K562 (cell line): ENCODE measurements at regions not wholly inside any gene's neighbourhood (a gene's known extent, or its start where the extent isn't known, plus 50 kb on each side); places are given as distances from the start of the nearest gene placed in this dataset.

ENCODE experiments used
- ATAC-seq: fragments of 200-7000 bp; cut with Tn5 transposase; 3 replicates; pipeline ENCODE4 v1.9.1; 2020; ENCODE audit warnings: moderate library complexity
- BruUV-seq: library from RNA; stranded (reverse); fragments of 400-500 nt; replicated peaks from 2 replicates; lab custom pipeline; 2021; lab: Mats Ljungman, UMichigan
- CTCF ChIA-PET: fragments of 300-600 bp; formaldehyde crosslinking; extraction: SDS; loops from one replicate; lab custom pipeline; 2021; ENCODE audit warnings: low intra/inter-chr PET ratio; lab: Yijun Ruan, JAX
- POLR2A ChIA-PET: fragments of 300-600, 350-650 bp; sonication (Branson Sonifier 250); formaldehyde crosslinking; extraction: SDS; loops from one replicate; lab custom pipeline; 2021; ENCODE audit warnings: antibody characterized with exemption, inconsistent platforms; lab: Yijun Ruan, JAX
- DNase-seq, 4 experiments: peaks; one replicate each; pipeline versions ENCODE4 v3.0.0 to v3.0.0-alpha.2; 2011 to 2018; ENCODE audit warnings: low spot score in 3 of 4, mixed read lengths in 3 of 4; ENCODE audit errors: extremely low read depth in 1 of 4
- FAIRE-seq: peaks from 2 replicates; lab custom pipeline; 2011; peaks lifted over from hg19 to GRCh38; lab: Jason Lieb, UNC
- H2AFZ ChIP-seq: 2 replicates; pipeline ENCODE4 v1.6.0; 2011; ENCODE audit warnings: low read depth, low read length, control low read depth, inconsistent platforms
- H3K27ac ChIP-seq: fragments of 200-600 bp; 3 replicates; pipeline ENCODE4 v1.8.0; 2011; ENCODE audit warnings: low read depth, mild to moderate bottlenecking, control low read depth, inconsistent platforms, low read length, moderate library complexity, mixed read lengths; ENCODE audit errors: extremely low read depth
- H3K27me3 ChIP-seq, 2 experiments: fragments of 300-600 bp in 1 of 2; 2 replicates in 1 of 2; 3 replicates in 1 of 2; pipeline versions ENCODE4 v1.6.0 to v1.8.0; 2011; ENCODE audit warnings: inconsistent platforms in 2 of 2, low read length in 2 of 2, mild to moderate bottlenecking in 1 of 2, mixed read lengths in 1 of 2, moderate library complexity in 1 of 2; ENCODE audit not compliant: control insufficient read depth in 2 of 2, insufficient read depth in 2 of 2
- H3K36me3 ChIP-seq: fragments of 300-600 bp; 3 replicates; pipeline ENCODE4 v1.8.0; 2011; ENCODE audit warnings: mild to moderate bottlenecking, low read length, inconsistent platforms; ENCODE audit not compliant: control insufficient read depth, insufficient read depth
- H3K4me1 ChIP-seq, 2 experiments: fragments of 200-600 bp in 1 of 2; replicated peaks in 1 of 2; 2 replicates in 1 of 2; 3 replicates in 1 of 2; pipeline versions ENCODE4 v1.5.1 to v1.8.0; 2011; ENCODE audit warnings: inconsistent platforms in 2 of 2, low read length in 2 of 2, mild to moderate bottlenecking in 1 of 2, mixed read lengths in 1 of 2, moderate library complexity in 1 of 2; ENCODE audit not compliant: control insufficient read depth in 2 of 2, insufficient read depth in 2 of 2
- H3K4me2 ChIP-seq: 2 replicates; pipeline ENCODE4 v1.6.1; 2011; ENCODE audit warnings: low read length, control low read depth, inconsistent platforms, mixed read lengths; ENCODE audit not compliant: insufficient read depth
- H3K4me3 ChIP-seq: fragments of 200-600 bp; sonication (generic), shearing (Covaris generic); 2 replicates; pipeline ENCODE4 v1.5.1; 2016; ENCODE audit warnings: control low read depth, inconsistent platforms
- H3K79me2 ChIP-seq: fragments of 200-600 bp; 3 replicates; pipeline ENCODE4 v1.8.0; 2011; ENCODE audit warnings: low read length, inconsistent platforms; ENCODE audit not compliant: control insufficient read depth, insufficient read depth
- H3K9ac ChIP-seq, 2 experiments: 2 replicates each; pipeline versions ENCODE4 v1.6.0 to v1.6.1; 2011; ENCODE audit warnings: low read depth in 2 of 2, low read length in 2 of 2, control low read depth in 1 of 2, inconsistent platforms in 1 of 2, mild to moderate bottlenecking in 1 of 2, mixed read lengths in 1 of 2; ENCODE audit not compliant: insufficient read depth in 1 of 2
- H3K9me1 ChIP-seq: one replicate; pipeline ENCODE4 v1.6.0; 2011; ENCODE audit warnings: inconsistent platforms, mild to moderate bottlenecking, low read length, moderate library complexity; ENCODE audit not compliant: control insufficient read depth, insufficient read depth
- H3K9me3 ChIP-seq: replicated peaks from 2 replicates; pipeline ENCODE4 v1.5.1; 2011; ENCODE audit warnings: low read depth, low read length, inconsistent platforms; ENCODE audit not compliant: control insufficient read depth, insufficient read depth
- H4K20me1 ChIP-seq: replicated peaks from 2 replicates; pipeline ENCODE4 v1.6.1; 2011; ENCODE audit warnings: low read length, inconsistent platforms, mixed read lengths; ENCODE audit not compliant: control insufficient read depth, insufficient read depth
- ASH1L ChIP-seq: fragments of 450-650 bp; IDR thresholded peaks from 2 replicates; pipeline ENCODE4 v1.6.1; 2018; ENCODE audit warnings: borderline replicate concordance, mild to moderate bottlenecking, low read depth; ENCODE audit not compliant: partially characterized antibody
- C11orf30 ChIP-seq: fragments of 450-650 bp; IDR thresholded peaks from 2 replicates; pipeline ENCODE4 v1.6.1; 2016; ENCODE audit warnings: low read depth, mild to moderate bottlenecking
- CHD2 ChIP-seq: IDR thresholded peaks from 2 replicates; pipeline ENCODE4 v1.6.1; 2011; ENCODE audit warnings: low read depth, low read length
- DIDO1 ChIP-seq: fragments of 450-650 bp; IDR thresholded peaks from 2 replicates; pipeline ENCODE4 v1.6.1; 2016; ENCODE audit warnings: low read depth, missing biosample characterization, missing genetic modification characterization
- DPF2 ChIP-seq: fragments of 450-650 bp; IDR thresholded peaks from 2 replicates; pipeline ENCODE4 v1.6.1; 2016
- ELF2 ChIP-seq: fragments of 250-450 bp; sonication (Bioruptor Pico); IDR thresholded peaks from 2 replicates; pipeline ENCODE4 v1.5.0; 2021; ENCODE audit warnings: mild to moderate bottlenecking
- FOXP1 ChIP-seq: sonication (generic); formaldehyde crosslinking; IDR thresholded peaks from 2 replicates; pipeline ENCODE4 v1.8.0; 2022; ENCODE audit warnings: mild to moderate bottlenecking, missing genetic modification reagents
- MAFK ChIP-seq: IDR thresholded peaks from 2 replicates; pipeline ENCODE4 v1.6.1; 2011; ENCODE audit warnings: low read length, improper control_type of control experiment
- NCOR1 ChIP-seq: fragments of 450-650 bp; IDR thresholded peaks from 2 replicates; pipeline ENCODE4 v1.6.1; 2016; ENCODE audit warnings: mild to moderate bottlenecking, moderate library complexity
- PCBP1 ChIP-seq: fragments of 200-400 bp; formaldehyde crosslinking; IDR thresholded peaks from 2 replicates; pipeline ENCODE4 v1.6.1; 2018; ENCODE audit warnings: mild to moderate bottlenecking, low read depth, low read length; ENCODE audit not compliant: poor library complexity, severe bottlenecking
- PHB2 ChIP-seq: fragments of 450-650 bp; IDR thresholded peaks from 2 replicates; pipeline ENCODE4 v1.6.1; 2017; ENCODE audit warnings: low read depth
- SIX5 ChIP-seq, 2 experiments: IDR thresholded peaks; 2 replicates each; pipeline ENCODE4 v1.6.1; 2011; ENCODE audit warnings: low read length in 2 of 2, borderline replicate concordance in 1 of 2, low read depth in 1 of 2, mild to moderate bottlenecking in 1 of 2, moderate library complexity in 1 of 2; ENCODE audit not compliant: insufficient read depth in 1 of 2
- TAF15 ChIP-seq: fragments of 200-400 bp; formaldehyde crosslinking; IDR thresholded peaks from 2 replicates; pipeline ENCODE4 v1.6.1; 2017; ENCODE audit warnings: mild to moderate bottlenecking, low read depth, low read length, moderate library complexity
- TCF7L2 ChIP-seq: fragments of 150-350 bp; IDR thresholded peaks from 2 replicates; pipeline ENCODE4 v1.6.1; 2016; ENCODE audit warnings: low read depth, mild to moderate bottlenecking, low read length, moderate library complexity
- TSC22D4 ChIP-seq: fragments of 450-650 bp; IDR thresholded peaks from 2 replicates; pipeline ENCODE4 v1.6.1; 2016; ENCODE audit warnings: missing genetic modification characterization, missing biosample characterization, control low read depth
- WHSC1 ChIP-seq: IDR thresholded peaks from one replicate; pipeline ENCODE4 v1.6.1; 2012; ENCODE audit warnings: low read length, control low read depth, inconsistent platforms
- ZFP30 ChIP-seq: fragments of 250-450 bp; sonication (Bioruptor Pico); IDR thresholded peaks from 2 replicates; pipeline ENCODE4 v1.8.0; 2022; ENCODE audit warnings: moderate library complexity, mild to moderate bottlenecking, inconsistent platforms, borderline replicate concordance
- ZNF121 ChIP-seq: sonication (generic); formaldehyde crosslinking; conservative IDR thresholded peaks from 2 replicates; pipeline ENCODE4 v1.8.0; 2022; ENCODE audit warnings: missing genetic modification reagents
- ZNF140 ChIP-seq: fragments of 250-450 bp; sonication (Bioruptor Pico); IDR thresholded peaks from 2 replicates; pipeline ENCODE4 v1.8.0; 2021; ENCODE audit warnings: moderate library complexity, mild to moderate bottlenecking, inconsistent platforms
- ZNF212 ChIP-seq: fragments of 450-650 bp; formaldehyde crosslinking; IDR thresholded peaks from 2 replicates; pipeline ENCODE4 v1.4.0; 2020; ENCODE audit warnings: mild to moderate bottlenecking
- WGBS: fragments of 100-300 bp; shearing (Covaris generic); methylation state at CpG from one replicate; pipeline ENCODE4 v1.1.6; 2016; ENCODE audit warnings: low coverage, mixed read lengths; ENCODE audit not compliant: insufficient coverage; ENCODE audit errors: missing lambda C conversion rate; 5-methylcytosine and 5-hydroxymethylcytosine counted together
- in situ Hi-C: fragments of 300-500 bp; cut with MboI; formaldehyde crosslinking; loops from 4 replicates; pipeline ENCODE4 v1.15.0; 2018; ENCODE audit warnings: inconsistent platforms, mixed read lengths
- intact Hi-C: fragments of 100-400 bp; cut with micrococcal nuclease; formaldehyde crosslinking; loops from 2 replicates; pipeline ENCODE4 v1.14.2; 2022
- TF ChIP-seq, protein P1 (sequence below): fragments of 450-650 bp; IDR thresholded peaks from 2 replicates; pipeline ENCODE4 v1.6.1; 2016; ENCODE audit warnings: borderline replicate concordance

DNA sequence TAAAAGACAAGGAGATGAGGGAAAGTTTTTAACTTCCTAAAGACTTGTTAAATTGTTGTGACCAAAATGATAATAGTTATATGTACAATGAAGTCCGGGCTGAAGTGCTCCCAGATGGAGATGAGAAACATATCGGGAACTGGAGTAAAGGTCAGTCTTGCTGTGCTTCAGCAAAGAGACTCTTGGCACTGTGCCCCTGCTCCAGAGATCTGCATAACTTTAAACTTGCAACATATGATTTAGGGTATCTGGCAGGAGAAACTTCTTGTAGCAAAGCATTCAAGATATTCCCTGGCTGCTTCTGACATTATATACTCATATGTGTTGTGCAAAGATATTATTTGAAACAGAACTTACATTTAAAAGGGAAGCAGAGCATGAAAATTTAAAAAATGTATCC, 786.6 kb upstream of the SLITRK6 start:
- no peaks in the 10 kb centered on the region for H4K20me1 ChIP-seq
- H3K36me3 ChIP-seq, result no peaks in the 10 kb centered on the region
- POLR2A ChIA-PET, result no interaction called here
- intact Hi-C loops (no loop called here), in situ Hi-C loops (no loop called here)
- CTCF ChIA-PET, result no interaction called here
- DNase-seq (no peak), FAIRE-seq (no peak), ATAC-seq (no peak)
- no peak overlapping the region for H3K4me2 ChIP-seq
- no TSS peak for BruUV-seq
- no peaks in the 10 kb centered on the region for H3K9me3 ChIP-seq
- H3K4me1 ChIP-seq, result no peaks in the 10 kb centered on the region
- no peak overlapping the region for H2AFZ ChIP-seq
- H3K27ac ChIP-seq, result no peak overlapping the region
- H3K9me1 ChIP-seq, result no peaks in the 10 kb centered on the region
- no peaks in the 10 kb centered on the region for H3K79me2 ChIP-seq
- no peak for TF ChIP-seq ELF2
- no peak for TF ChIP-seq NCOR1
- no peak for TF ChIP-seq TAF15
- TF ChIP-seq TSC22D4 (tag), result no peak
- no peak for TF ChIP-seq C11orf30
- TF ChIP-seq ZFP30, result no peak
- no peak for TF ChIP-seq PCBP1
- WGBS, result 8% methylated on average over 2 of the region's 2 CpGs
- H3K27me3 ChIP-seq, result no peaks in the 10 kb centered on the region
- H3K9ac ChIP-seq, result no peak overlapping the region
- H3K4me3 ChIP-seq, result no peak overlapping the region

DNA sequence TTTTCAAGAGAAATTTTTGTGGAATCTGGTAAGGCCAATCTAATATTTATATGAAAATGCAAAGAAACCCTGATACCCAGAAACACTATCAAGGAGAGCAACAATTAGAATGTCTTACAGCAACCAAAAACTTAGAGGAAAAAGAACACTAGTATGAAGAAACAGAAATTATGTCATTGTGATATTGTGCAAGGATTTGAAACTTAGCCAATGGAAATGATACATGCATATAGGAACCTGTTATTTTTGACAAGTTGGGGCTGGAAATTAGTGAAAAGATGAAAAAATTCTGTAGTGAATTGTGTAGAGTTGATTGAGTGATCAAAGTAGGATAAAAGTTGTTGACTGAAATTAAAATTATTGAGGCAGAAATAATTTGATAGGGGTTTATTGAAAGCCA, 792.6 kb upstream of the SLITRK6 start:
- no TSS peak for BruUV-seq
- no peak overlapping the region for H3K27ac ChIP-seq
- no peak overlapping the region for H2AFZ ChIP-seq
- H3K27me3 ChIP-seq, result no peaks in the 10 kb centered on the region
- no peaks in the 10 kb centered on the region for H3K9me1 ChIP-seq
- no peak overlapping the region for H3K4me3 ChIP-seq
- no peak overlapping the region for H3K4me2 ChIP-seq
- H3K9me3 ChIP-seq, result no peaks in the 10 kb centered on the region
- intact Hi-C loops, result no loop called here
- ChIA-PET CTCF (no interaction called here), POLR2A (no interaction called here)
- DNase-seq (no peak), ATAC-seq (no peak), FAIRE-seq (no peak)
- H3K79me2 ChIP-seq, result no peaks in the 10 kb centered on the region
- no peaks in the 10 kb centered on the region for H3K4me1 ChIP-seq
- in situ Hi-C loops, result no loop called here
- no peak for TF ChIP-seq ZNF212
- TF ChIP-seq DPF2, result no peak
- no peak for TF ChIP-seq MAFK
- TF ChIP-seq, protein P1, sequence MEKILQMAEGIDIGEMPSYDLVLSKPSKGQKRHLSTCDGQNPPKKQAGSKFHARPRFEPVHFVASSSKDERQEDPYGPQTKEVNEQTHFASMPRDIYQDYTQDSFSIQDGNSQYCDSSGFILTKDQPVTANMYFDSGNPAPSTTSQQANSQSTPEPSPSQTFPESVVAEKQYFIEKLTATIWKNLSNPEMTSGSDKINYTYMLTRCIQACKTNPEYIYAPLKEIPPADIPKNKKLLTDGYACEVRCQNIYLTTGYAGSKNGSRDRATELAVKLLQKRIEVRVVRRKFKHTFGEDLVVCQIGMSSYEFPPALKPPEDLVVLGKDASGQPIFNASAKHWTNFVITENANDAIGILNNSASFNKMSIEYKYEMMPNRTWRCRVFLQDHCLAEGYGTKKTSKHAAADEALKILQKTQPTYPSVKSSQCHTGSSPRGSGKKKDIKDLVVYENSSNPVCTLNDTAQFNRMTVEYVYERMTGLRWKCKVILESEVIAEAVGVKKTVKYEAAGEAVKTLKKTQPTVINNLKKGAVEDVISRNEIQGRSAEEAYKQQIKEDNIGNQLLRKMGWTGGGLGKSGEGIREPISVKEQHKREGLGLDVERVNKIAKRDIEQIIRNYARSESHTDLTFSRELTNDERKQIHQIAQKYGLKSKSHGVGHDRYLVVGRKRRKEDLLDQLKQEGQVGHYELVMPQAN, result no peak
- TF ChIP-seq WHSC1, result no peak
- TF ChIP-seq PHB2, result no peak
- no peak for TF ChIP-seq DIDO1 (tag)
- TF ChIP-seq SIX5 (IDR thresholded peaks at IDR 0.05; ENCODE audit: borderline replicate concordance in 1 of 2, insufficient read depth in 1 of 2, low read depth in 1 of 2, low read length in 2 of 2), result no peak
- no peak for TF ChIP-seq FOXP1 (CRISPR knock-in tag)
- TF ChIP-seq CHD2, result no peak
- TF ChIP-seq ASH1L, result no peak
- TF ChIP-seq ZNF140 (CRISPR knock-in tag), result no peak
- no peak for TF ChIP-seq ZNF121 (CRISPR knock-in tag)
- TF ChIP-seq TCF7L2, result no peak
- H3K9ac ChIP-seq, result no peak overlapping the region
- H3K36me3 ChIP-seq, result no peaks in the 10 kb centered on the region
- no peaks in the 10 kb centered on the region for H4K20me1 ChIP-seq
